GM21619 (cell line): ENCODE measurements at regions not wholly inside any gene's neighbourhood (a gene's known extent, or its start where the extent isn't known, plus 50 kb on each side); places are given as distances from the start of the nearest gene placed in this dataset.

ENCODE experiments used
- ATAC-seq: cut with Tn5 transposase; IDR thresholded peaks from one replicate; pipeline ENCODE4 v1.9.1; 2021; ENCODE audit not compliant: unreplicated experiment

DNA sequence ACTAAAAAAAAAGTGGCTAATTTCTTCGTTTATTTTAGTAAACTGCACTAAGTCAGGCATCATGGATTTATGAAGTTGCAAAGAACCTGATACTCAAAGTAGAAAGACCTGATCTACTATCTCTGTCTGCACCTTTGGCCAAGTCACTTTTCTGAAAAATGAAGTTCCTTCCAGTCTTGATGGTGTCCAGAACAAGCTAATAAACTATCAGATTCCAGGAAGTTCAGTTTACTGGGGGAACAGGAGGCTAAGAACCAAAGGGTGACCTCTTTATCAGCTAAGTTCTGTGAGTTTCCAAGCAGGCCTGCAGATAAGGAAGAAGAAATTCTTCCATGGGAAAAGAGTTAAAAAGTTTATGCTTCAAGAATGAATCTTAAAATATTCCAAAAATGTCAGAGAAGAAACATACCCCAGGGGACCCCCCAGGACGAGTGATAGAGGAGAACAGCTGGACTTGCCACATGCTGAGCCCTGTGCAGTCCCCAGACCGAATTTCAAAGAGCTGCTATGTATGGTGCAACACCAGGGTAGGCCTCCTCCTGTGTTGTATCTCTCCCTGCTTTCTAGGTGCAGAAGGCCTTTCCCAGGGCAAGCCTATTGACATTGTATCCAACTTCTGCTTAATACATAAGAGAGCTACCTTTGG, 72.8 kb upstream of the FGGY start:
- no peak for ATAC-seq

DNA sequence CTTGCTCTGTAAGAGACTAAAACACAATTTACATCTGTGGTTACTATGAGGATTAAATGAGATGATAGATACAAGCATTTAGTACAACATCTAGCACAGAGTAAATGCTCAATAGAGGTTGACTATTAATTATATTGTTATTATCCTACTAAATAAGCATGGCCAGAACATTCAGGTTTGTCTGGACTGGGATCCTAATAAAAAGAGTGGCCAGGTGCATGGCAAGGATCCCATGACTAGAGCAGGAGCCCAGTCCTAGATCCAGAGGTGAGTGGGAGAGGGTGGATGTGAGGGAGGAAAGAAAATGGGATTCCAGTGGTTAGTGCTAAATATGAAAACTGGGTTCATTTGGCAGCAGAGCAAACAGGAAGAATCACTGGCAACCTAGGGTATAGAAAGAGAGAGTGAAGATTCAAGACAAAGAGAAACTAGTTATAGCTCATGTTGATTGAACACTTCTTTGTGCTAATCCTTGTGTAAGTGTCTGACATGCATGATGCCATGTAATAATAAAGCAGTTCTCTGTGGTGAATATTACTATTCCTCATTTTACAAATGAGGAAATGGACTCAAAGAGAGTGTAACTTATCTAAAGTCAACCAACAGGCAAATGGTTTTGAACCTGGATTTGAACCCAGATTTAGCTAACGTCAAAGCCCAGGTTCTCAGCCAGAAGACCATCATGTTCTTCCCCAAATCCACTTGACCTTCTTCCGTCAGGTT, 71.1 kb upstream of the FGGY start:
- no peak for ATAC-seq

DNA sequence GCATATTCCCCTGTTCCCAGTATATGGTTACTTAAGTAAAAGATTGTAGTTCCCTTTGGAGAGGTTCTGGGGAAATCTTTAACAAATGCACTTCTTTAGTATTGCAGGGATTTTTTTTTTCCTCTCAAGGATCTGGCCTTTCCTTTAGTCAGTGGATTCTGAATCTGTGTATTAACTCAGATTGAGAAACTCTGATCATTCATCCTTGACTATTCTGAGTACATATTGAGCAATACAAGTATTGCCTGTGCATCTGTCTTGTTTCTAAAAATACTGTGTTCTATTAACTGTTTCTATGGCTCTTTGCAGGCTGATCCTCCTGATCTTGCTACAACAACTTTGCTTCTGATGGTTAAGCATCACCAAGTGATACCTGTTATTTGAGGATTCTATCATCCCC, 67.8 kb upstream of the FGGY start:
- ATAC-seq: no peak

DNA sequence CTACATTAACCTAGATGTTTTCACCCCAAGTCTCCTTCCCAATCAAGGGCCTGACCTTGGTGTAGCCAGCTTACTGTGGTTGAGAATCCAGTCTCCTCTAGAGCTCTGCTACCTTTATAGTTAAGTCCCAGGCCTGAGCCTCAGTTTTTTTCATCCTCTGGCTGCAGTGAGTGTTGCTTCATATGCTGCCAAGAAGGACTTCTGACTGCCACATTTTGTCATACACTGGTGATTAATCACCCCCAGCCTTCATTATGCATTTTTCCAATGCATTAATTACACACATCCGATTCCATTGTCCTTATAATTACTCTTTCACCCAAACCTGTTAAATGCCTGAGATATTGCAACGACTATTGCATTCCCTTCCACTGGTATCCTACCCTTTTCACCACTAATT, 66.3 kb upstream of the FGGY start:
- ATAC-seq: no peak

DNA sequence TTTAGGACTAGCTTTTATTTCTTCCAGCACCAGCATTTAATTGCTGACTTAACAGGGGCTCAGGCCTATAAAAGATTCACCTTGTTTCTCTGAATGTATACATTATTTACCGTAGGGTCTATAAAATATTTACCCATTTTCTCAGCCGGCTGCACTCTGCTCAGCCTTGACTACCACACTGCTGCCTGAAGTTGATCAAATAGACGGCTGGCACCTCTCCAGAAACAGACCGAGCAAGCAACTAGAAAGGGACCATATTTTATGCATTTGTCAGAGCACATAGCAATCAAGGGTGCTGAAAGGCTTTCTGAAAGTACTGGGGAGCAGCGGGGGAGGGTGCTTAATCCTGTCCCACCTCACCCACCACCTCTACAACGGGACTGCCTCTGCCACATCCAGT, 64.7 kb upstream of the FGGY start:
- no peak for ATAC-seq

DNA sequence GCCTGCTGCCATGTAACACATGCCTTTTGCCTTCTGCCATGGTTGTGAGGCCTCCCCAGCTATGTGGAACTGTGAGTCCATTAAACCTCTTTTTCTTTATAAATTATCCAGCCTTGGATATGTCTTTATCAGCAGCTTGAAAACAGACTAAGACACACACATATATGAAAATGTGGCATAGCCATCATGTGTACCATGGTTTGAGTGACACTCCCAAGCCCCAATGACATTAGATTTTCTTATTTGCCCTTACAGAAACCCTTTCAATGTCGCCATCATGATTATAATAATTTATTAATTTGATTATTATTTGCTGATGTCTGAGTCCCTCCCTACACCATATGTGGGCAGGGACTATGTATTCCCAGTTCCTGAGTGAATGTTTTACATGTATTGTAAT, 63.5 kb upstream of the FGGY start:
- ATAC-seq: no peak

DNA sequence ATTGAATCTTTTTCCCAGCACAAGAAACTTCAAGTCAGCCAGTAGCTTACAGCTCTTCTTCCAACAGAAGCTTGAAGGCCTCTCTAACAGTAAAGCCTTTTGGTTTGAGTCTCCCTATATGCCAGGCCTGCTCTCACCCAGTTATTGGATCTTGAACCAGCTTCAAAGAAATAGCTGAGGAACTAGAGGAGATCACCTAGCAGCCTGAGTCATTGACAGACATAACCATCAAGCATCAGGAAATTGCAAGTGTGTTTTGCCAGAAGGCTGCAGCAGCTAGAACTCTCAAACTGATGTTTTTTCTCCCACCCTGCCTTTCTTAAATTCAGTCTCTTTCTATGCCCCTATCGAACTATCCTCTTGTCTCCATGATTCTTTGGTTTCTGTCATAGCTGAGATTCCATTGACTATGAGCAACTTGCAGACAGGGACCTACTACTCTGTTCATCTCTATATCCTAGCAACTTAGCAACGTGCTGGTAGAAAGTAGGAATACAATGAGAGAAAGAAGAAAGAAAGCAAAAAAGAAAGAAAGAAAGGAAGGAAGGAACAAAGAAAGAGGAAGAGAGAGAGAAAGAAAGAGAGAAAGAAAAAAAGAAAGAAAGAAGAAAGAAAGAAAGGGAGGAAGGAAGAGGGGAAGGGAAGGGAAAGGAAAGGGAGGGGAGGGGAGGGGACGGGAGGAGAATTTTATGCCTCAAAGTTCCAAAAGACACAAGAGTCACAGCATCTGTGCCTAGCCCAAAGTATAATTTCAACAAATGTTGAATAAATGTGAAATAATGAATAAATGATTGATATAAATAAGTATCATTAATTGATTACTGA, 60.0 kb upstream of the FGGY start:
- ATAC-seq: no peak

DNA sequence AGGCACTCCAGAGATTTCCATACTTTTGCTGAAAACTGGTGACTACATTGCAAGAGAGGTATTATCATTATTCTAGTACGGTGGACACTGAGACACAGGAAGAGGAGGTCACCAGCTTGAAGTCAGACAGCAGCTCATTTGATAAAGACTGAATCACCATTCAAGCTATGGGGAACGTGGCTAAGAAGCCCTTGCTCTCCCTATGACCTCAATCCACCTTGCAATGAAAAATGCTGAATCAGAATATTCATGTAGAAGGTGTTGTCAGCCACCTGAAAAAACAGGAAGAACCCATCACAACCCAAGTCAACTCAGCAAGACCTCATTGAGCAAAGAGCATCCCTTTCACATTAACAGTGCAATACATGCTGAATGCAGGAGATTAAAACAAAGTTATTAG, 59.0 kb upstream of the FGGY start:
- no peak for ATAC-seq

DNA sequence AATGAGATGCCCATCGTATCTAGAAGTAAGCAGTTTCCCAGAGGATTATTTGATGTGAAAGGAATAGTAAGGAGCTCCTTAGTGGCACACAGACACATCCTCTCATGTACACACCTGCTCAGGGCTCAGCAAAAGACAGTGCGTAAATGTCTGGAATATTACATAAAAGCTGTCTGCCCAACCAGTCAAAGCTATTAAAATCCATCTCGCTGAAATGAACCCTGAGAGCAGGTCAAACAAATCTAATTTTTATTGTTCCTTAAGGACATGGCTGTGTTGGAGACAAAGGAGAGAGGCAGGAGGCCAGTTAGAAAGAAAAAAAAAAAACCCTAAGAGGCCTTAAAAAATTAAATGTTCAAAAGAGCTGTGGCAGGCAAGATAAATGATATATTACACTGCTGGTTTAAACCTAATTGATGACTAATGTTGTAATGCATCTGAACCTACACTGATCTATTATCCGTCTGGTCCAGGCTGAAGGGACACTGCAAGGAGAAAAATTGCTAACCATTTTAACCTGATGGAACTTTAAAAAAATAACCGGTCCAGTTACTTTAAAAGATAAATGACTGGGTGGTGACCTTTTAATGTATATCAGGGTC, 58.5 kb upstream of the FGGY start:
- no peak for ATAC-seq

DNA sequence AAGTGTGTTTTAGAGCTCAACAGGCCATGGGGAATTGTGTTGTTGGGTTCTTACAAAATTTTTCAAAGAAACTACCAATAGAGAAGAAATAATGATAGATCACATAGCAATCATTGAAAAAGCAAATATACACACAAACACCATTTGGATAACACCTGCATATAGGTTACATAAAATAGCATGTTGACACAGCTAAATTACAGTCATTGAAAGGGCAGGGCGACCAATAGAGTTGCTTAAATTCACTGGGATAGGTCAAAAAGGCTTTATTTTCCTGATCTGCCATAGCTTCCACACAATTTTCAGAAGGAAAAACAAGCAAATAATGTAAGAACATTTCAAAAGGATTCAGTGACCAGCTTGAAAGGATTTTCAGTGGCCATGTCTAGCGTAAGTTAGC, 57.9 kb upstream of the FGGY start:
- no peak for ATAC-seq

DNA sequence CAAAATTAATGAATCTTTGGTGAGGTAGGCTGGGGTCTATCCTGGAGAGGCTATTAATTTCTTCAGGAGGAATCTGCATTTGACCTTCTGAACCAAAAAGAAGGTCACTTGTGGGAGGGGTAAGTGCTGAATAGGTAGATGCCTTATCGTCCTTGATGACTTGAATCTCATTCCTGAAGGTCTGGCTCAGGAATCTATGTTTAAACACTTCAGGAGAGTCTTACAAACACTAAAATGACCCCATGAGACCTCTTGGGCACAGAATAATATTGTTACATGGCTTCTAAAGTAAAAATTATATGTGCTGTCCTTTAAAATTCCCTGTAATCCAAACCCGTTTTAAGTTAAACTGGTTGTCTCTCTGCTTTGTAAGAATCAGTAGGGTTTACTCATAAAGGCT, 55.0 kb upstream of the FGGY start:
- ATAC-seq: no peak

DNA sequence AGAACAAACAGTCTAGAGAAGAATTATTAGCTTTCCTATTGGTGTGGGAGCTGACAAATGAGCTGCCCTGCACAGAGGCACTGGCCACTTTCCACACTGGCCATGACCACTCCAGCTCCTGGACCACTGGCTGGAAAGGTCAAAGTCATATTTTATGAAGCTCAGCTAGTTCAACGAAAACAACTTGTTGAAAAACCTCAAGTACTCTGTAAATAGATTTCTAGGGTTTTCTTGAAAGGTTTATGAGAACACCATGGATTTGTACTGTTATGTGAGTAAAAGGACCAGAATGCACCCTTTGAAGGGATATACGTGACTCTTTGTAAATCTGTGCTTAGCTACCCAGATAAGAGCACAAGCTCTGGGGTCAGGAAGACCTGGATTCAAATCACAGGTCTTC, 54.5 kb upstream of the FGGY start:
- ATAC-seq: no peak

DNA sequence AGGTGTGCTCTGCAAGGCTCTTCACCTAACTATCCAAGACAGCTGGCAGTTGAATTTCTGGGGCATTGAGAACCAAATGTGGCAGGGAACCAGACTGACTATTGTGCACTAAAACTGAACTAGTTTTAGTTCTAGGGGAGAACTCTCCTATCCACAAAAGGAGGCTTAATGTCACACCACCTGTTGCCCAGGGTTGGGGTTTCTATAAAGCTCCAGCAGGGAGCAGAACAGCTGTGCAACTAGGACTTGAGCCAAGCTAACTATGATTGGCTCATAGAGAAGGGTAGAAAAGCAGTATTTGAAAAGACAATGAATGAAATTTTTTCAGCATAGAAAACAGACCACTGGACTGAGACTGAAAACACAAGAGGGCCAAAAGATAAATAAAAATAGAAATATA, 53.3 kb upstream of the FGGY start:
- ATAC-seq: no peak

DNA sequence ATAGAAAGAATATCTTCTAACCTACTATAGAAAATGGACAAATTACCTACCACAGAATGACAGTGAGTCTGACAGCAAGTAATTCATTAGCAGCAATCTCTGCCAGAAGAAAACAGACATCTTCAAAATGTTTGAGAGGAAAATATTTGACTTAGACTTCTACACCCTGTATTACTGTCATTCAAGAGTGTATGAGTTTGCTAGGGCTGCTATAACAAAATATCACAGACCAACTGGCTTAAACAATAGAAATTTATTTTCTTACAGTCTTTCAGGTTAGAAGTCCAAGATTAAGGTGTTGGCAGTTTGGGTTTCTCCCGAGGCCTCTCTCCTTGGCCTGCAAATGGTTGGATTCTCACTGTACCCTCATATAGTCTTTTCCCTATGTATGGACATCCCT, 52.9 kb upstream of the FGGY start:
- ATAC-seq: no peak

DNA sequence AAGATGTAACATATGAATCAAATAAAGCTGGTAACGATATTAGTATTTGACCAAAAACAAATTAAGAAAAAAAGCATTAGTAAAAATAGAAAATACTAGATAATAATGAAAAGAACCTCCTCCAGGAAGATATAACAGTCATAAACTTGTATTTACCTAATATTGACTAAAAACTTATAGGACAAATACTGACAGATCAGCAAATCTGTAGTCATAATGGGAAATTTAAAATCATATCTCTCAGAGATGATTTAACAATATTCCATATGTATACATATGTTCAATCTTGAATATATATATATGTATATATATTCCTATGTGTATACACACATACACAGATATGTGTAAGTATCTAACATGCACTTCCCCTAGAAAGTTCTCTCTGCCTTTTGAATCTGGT, 52.0 kb upstream of the FGGY start:
- no peak for ATAC-seq
